ENCODE measurements at regions not wholly inside any gene's neighbourhood (a gene's known extent, or its start where the extent isn't known, plus 50 kb on each side); places are given as distances from the start of the nearest gene placed in this dataset.

DNA sequence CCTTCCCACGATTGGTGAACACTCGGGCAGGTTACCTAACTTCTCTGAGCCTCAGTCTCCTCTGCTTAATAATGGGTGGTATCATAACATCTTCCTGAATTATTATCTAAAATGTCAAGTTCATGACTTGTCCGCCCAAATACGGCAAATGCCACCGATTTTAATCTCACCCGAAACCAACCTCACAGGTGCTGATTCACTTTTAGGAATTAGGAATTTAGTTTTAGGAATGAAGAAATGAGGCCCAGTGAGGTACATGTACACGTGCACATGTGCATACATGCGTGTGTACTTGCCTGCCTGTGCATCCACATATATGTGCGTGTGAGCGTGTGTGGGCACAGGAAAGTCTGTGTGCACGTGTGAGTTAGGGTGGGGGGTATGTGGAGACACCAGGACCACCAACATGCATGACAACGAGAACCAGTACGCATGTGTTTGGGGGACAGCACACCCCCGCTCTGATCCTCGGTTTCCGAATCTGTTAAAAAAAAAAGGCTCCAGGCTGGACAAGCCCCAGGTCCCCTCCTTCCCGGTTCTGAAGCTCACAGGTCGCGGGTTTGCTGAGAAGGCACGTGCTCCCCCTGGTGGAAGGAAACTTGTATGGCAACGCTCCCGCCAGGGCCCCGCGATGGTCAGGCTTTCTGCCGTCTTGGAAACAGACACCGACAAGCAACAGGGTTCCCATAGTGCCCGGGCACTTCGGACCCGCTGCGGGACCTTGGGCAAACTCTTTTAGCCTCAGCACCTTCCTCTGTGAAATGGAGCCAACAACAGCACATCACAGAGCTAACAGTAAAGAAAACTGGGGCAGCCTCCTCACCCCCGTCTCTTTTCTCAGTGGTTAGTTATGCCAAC lies 219.2 kb downstream of the RBFOX3 start:
- peak; percentile 51 for DNase-seq

DNA sequence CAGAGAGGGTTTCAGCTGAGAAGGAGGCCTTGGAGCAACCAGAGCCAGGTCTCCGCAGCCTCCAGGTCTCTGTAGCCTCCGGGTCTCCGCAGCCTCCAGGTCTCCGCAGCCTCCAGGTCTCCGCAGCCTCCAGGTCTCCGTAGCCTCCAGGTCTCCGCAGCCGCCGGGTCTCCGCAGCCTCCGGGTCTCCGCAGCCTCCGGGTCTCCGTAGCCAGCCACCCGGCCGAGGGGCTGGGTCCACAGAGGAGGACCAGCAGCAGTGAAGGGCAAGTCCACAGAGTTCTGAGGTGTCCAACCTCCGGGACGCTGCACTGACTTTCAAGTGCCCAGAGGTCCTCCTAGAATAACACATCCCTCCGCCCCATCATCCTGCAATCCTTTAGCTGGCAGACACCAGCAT lies 221.0 kb downstream of the RBFOX3 start:
- DNase-seq: no peak

DNA sequence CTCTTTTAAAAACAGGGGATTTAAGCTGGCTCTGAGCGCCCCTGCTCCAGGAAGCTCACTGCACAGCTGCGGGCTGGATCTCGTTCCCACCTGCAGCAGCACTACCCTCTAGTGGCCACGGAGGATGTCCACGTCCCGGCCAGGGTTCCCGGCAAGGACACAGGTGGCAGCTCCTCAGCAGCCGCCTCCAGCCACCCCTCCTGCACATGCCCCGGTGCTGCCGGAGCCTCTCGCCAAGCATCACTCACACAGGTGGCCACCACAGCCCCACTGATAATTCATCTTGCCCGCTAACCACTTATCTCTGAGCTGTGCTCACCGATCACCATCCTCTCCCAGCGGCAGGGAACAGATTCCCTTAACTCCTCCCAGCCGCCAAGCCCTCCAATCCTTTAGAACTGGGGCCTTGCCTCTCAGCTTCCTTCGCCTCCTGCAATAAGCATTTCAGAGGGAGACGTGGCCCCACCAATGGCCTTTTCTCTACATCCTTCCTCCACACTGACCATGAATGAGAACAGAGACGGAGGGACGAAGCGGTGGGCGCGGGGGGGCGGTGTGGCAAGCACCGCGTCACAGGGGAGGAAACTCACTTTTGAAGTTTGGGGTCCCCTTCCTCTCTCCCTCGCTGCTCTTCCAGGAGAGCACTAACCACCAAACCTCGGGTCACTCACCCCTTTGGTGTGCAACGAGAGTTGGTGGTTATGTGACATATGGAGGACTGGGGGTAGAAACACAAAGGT lies 222.1 kb downstream of the RBFOX3 start:
- DNase-seq: no peak

DNA sequence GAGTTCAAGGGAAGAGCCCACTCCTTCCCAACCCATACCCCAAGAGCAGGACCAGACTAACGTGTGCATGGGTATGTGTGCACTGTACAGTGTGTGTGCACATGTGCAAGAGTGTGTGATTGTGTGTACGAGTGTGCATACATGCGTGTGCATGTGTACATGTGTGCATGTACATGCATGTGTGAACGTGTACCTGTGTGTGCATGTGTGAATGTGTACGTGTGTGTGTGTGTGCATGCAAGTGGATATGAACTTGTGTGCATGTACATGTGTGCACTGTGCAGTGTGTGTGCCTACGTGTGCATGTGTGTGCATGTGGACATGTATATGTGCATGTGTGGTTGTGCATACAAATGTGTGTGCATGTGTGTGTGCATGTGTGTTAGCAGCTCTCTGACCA lies 223.1 kb downstream of the RBFOX3 start:
- no peak for DNase-seq

DNA sequence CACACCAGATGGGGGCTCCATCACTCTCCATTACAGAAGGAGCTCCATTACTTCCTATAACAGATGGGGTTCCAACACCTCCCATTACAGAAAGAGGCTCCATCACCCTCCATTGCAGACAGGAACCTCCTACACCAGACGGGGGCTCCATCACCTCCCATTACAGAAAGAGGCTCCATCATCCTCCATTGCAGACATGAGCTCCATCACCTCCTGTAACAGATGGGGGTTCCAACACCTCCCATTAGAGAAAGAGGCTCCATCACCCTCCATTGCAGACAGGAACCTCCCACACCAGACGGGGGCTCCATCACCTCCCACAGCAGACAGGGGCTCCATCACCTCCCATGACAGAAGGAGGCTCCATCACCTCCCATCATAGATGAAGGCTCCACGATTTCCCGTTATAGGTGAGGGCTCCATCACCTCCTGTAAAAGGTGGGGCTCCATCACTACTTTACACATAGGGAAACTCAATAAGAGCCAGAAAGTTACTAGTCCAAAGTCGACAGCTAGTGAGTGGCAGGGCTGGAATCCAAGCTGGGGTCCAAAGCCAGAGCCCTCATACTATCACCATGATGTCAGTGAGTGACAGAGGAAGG lies 224.8 kb downstream of the RBFOX3 start:
- no peak for DNase-seq

GRCh38 chr17:79382313-79382712 lies 228.5 kb downstream of the RBFOX3 start:
- DNase-seq: no peak

GRCh38 chr17:79379700-79380445 lies 231.0 kb downstream of the RBFOX3 start:
- DNase-seq: no peak

DNA sequence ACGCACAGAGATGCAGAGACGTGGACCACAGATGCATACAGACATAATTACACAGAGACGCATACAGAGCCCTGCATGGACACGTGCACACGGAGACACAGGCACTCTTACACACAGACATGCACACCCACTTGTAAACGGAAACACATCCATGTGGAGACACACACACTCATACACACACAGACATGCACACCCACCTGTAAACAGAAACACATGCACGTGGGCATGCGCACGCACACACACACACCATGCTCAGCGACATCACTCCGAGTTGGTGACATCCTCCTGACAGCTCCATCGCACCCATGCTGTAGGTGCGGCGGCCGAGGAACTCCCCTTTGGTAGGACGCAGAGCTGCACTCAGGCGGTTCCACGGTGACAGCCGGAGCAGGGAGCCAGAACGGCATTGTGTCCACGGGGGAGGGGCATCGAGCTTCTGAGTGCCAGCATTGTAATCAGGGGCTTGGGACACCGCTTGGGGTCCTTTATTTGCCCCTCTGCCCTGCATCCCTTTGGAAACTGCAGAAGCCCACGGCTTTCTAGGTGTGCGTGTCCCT lies 233.5 kb downstream of the RBFOX3 start:
- DNase-seq: no peak

- DNase-seq: no peak
Measured at GRCh38 chr17:79374807-79375206, 236.0 kb downstream of the RBFOX3 start.

DNA sequence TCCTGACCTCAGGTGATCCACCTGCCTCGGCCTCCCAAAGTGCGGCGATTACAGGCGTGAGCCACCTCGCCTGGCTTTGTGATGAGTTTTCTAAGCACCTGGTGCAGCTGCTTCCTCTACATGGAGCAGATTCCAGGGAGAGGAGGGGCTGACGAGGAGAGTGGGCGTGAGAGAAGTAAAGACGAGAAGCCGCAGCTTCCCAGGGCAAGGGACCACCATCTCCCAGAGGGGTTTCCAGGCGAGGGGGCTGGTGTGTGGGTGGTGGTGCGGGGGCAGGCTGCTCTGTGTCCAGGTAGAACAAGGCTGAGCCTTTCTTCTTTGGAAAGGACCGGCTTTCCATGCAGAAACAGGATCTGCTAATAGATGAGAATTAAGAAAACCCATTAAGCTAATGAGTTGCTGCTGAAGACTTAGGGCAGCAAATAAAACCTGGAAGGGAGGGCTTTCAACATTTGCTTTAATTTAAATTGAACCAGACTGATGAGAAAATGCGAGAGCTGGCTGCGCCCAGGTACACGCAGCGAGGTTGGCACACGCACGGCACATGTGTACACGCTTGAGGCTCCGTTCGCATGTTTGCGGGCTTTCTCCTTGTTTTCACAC lies 236.7 kb downstream of the RBFOX3 start:
- no peak for DNase-seq

DNA sequence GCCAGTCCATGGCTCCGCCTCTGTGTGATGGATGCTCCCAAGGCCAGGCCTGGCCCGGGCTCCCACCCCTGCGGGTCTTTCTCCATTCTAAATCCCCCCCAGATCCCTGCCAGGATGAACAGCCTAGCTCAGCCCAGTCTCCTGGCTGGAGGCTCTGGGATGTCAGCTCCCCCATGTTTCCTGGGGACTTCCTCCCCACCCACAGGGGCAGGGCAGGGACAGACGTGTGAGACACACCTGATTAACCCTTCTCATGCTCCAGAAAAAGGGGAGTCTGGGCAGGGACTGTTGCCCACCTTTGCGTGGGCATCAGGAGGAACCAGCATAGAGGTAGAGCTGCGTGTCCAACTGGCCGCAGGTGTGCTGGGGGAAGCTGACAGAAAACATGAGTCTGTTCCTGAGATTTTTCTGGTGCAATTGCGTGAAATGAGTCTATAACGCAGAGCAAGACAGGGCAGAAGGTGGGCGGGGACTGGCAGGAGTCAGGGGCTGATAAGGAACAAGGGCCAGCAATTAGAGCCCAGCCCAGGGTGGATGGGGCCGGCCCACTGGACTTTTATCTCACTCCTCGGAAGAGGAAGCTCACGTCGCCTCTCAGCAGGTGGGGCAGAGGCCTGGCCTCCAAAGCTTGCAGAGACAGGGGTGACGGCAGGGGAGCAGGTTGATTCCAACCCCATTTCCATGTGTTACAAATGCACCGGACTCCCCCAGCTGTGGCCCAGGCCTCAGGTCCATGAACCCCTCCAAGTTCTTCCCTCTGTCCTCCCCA lies 238.2 kb downstream of the RBFOX3 start:
- DNase-seq: no peak

- DNase-seq: no peak
Measured at GRCh38 chr17:79371984-79372383, 238.9 kb downstream of the RBFOX3 start.

DNA sequence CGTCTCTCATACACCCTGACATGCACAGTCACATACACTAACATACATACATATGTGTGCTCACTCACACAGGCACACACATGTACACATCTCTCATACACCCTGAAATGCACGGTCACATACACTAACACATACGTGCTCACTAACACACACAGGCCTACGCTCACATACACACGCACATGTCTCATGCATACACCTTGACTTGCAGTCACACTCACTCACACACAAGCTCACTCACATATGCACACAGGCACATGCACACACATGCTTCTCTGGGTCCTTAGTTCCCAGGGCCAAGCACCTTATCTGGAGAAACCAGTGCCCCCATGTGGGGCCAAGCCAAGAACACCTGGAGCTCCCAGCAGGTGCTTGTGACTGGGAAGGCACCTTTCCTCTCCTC lies 240.3 kb downstream of the RBFOX3 start:
- no peak for DNase-seq

GRCh38 chr17:79370126-79370525 lies 240.7 kb downstream of the RBFOX3 start:
- DNase-seq: no peak

DNA sequence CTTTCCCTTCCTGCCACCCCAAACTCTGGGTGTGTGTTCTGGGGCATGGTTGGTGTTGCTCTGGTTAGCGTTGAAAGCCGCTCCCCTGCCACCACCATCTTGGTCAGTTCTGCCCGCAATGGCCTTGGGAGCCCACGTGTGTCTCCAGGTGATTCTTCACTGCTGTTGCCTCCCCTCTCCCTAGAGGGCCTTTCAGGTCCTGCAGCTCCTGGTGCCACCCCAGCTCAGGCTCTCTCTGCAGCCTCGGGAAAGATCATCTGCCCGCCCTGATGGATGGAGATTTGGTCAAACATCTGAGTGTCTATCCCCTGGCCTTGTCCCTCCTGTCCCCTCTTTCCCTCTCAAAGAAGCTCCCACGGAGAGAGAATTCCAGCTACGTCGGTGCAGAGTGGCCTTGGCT lies 241.3 kb downstream of the RBFOX3 start:
- DNase-seq: no peak

- DNase-seq: no peak
Measured at GRCh38 chr17:79369001-79369400, 241.8 kb downstream of the RBFOX3 start.

GRCh38 chr17:79368521-79368920 lies 242.3 kb downstream of the RBFOX3 start:
- DNase-seq: no peak

DNA sequence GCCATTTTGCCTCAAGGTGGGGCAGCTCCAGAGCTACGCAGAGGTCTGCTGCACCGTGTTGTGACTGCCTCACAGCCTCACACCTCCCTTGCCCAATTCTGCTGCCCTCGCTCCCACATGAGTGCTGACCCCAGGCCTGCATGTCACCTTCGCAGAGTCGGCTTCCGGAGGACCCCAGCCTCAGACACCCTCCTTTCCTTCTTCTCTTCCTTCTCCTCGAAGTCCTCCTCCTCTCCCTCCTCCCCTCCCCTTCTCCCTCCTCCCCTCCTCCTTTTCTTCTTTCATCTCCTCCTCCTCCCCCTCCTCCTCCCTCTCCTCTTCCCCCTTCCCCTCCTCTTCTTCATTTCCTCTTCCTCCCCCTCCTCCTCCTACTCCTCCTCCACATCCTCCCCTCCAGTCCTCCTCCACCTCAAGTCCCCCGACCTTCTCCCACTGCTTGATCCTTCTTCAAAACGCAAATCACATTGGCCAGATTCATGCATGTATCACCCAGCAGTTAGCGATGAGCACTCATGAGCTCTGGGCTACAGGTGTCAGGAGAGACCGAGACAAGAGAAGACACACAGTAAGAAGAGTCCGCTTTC lies 243.8 kb downstream of the RBFOX3 start:
- no peak for DNase-seq

GRCh38 chr17:79365836-79366770 lies 244.7 kb downstream of the RBFOX3 start:
- no peak for DNase-seq

GRCh38 chr17:79365351-79365750 lies 245.5 kb downstream of the RBFOX3 start:
- no peak for DNase-seq

Data from NCI-H774 (cell line).